HG03342 (cell line): ENCODE measurements at regions not wholly inside any gene's neighbourhood (a gene's known extent, or its start where the extent isn't known, plus 50 kb on each side); places are given as distances from the start of the nearest gene placed in this dataset.

Experiments used
- ATAC-seq: cut with Tn5 transposase; IDR thresholded peaks from one replicate; pipeline ENCODE4 v1.9.1; 2021; ENCODE audit warnings: mild to moderate bottlenecking, moderate library complexity; ENCODE audit not compliant: unreplicated experiment

GRCh38 chr11:133582750-133583149 lies 50.4 kb upstream of the OPCML start:
- ATAC-seq, result no peak

GRCh38 chr11:133582326-133582725 lies 50.0 kb upstream of the OPCML start:
- no peak for ATAC-seq
